K562 (cell line): ENCODE measurements at regions not wholly inside any gene's neighbourhood (a gene's known extent, or its start where the extent isn't known, plus 50 kb on each side); places are given as distances from the start of the nearest gene placed in this dataset.

Source experiments
- ATAC-seq: fragments of 200-7000 bp; cut with Tn5 transposase; 3 replicates; pipeline ENCODE4 v1.9.1; 2020; ENCODE audit warnings: moderate library complexity
- BruUV-seq: library from RNA; stranded (reverse); fragments of 400-500 nt; replicated peaks from 2 replicates; lab custom pipeline; 2021; lab: Mats Ljungman, UMichigan
- CTCF ChIA-PET: fragments of 300-600 bp; formaldehyde crosslinking; extraction: SDS; loops from one replicate; lab custom pipeline; 2021; ENCODE audit warnings: low intra/inter-chr PET ratio; lab: Yijun Ruan, JAX
- POLR2A ChIA-PET: fragments of 300-600, 350-650 bp; sonication (Branson Sonifier 250); formaldehyde crosslinking; extraction: SDS; loops from one replicate; lab custom pipeline; 2021; ENCODE audit warnings: antibody characterized with exemption, inconsistent platforms; lab: Yijun Ruan, JAX
- DNase-seq, 4 experiments: peaks; one replicate each; pipeline versions ENCODE4 v3.0.0 to v3.0.0-alpha.2; 2011 to 2018; ENCODE audit warnings: low spot score in 3 of 4, mixed read lengths in 3 of 4; ENCODE audit errors: extremely low read depth in 1 of 4
- FAIRE-seq: peaks from 2 replicates; lab custom pipeline; 2011; peaks lifted over from hg19 to GRCh38; lab: Jason Lieb, UNC
- H2AFZ ChIP-seq: 2 replicates; pipeline ENCODE4 v1.6.0; 2011; ENCODE audit warnings: low read depth, low read length, control low read depth, inconsistent platforms
- H3K27ac ChIP-seq: fragments of 200-600 bp; 3 replicates; pipeline ENCODE4 v1.8.0; 2011; ENCODE audit warnings: low read depth, mild to moderate bottlenecking, control low read depth, inconsistent platforms, low read length, moderate library complexity, mixed read lengths; ENCODE audit errors: extremely low read depth
- H3K27me3 ChIP-seq, 2 experiments: fragments of 300-600 bp in 1 of 2; 2 replicates in 1 of 2; 3 replicates in 1 of 2; pipeline versions ENCODE4 v1.6.0 to v1.8.0; 2011; ENCODE audit warnings: inconsistent platforms in 2 of 2, low read length in 2 of 2, mild to moderate bottlenecking in 1 of 2, mixed read lengths in 1 of 2, moderate library complexity in 1 of 2; ENCODE audit not compliant: control insufficient read depth in 2 of 2, insufficient read depth in 2 of 2
- H3K36me3 ChIP-seq: fragments of 300-600 bp; 3 replicates; pipeline ENCODE4 v1.8.0; 2011; ENCODE audit warnings: mild to moderate bottlenecking, low read length, inconsistent platforms; ENCODE audit not compliant: control insufficient read depth, insufficient read depth
- H3K4me1 ChIP-seq, 2 experiments: fragments of 200-600 bp in 1 of 2; replicated peaks in 1 of 2; 2 replicates in 1 of 2; 3 replicates in 1 of 2; pipeline versions ENCODE4 v1.5.1 to v1.8.0; 2011; ENCODE audit warnings: inconsistent platforms in 2 of 2, low read length in 2 of 2, mild to moderate bottlenecking in 1 of 2, mixed read lengths in 1 of 2, moderate library complexity in 1 of 2; ENCODE audit not compliant: control insufficient read depth in 2 of 2, insufficient read depth in 2 of 2
- H3K4me2 ChIP-seq: 2 replicates; pipeline ENCODE4 v1.6.1; 2011; ENCODE audit warnings: low read length, control low read depth, inconsistent platforms, mixed read lengths; ENCODE audit not compliant: insufficient read depth
- H3K4me3 ChIP-seq: fragments of 200-600 bp; sonication (generic), shearing (Covaris generic); 2 replicates; pipeline ENCODE4 v1.5.1; 2016; ENCODE audit warnings: control low read depth, inconsistent platforms
- H3K79me2 ChIP-seq: fragments of 200-600 bp; 3 replicates; pipeline ENCODE4 v1.8.0; 2011; ENCODE audit warnings: low read length, inconsistent platforms; ENCODE audit not compliant: control insufficient read depth, insufficient read depth
- H3K9ac ChIP-seq, 2 experiments: 2 replicates each; pipeline versions ENCODE4 v1.6.0 to v1.6.1; 2011; ENCODE audit warnings: low read depth in 2 of 2, low read length in 2 of 2, control low read depth in 1 of 2, inconsistent platforms in 1 of 2, mild to moderate bottlenecking in 1 of 2, mixed read lengths in 1 of 2; ENCODE audit not compliant: insufficient read depth in 1 of 2
- H3K9me1 ChIP-seq: one replicate; pipeline ENCODE4 v1.6.0; 2011; ENCODE audit warnings: inconsistent platforms, mild to moderate bottlenecking, low read length, moderate library complexity; ENCODE audit not compliant: control insufficient read depth, insufficient read depth
- H3K9me3 ChIP-seq: replicated peaks from 2 replicates; pipeline ENCODE4 v1.5.1; 2011; ENCODE audit warnings: low read depth, low read length, inconsistent platforms; ENCODE audit not compliant: control insufficient read depth, insufficient read depth
- H4K20me1 ChIP-seq: replicated peaks from 2 replicates; pipeline ENCODE4 v1.6.1; 2011; ENCODE audit warnings: low read length, inconsistent platforms, mixed read lengths; ENCODE audit not compliant: control insufficient read depth, insufficient read depth
- AFF1 ChIP-seq, 2 experiments: fragments of 450-650 bp; IDR thresholded peaks; 2 replicates each; pipeline ENCODE4 v1.6.1; 2018; ENCODE audit warnings: mild to moderate bottlenecking in 2 of 2, low read depth in 1 of 2; ENCODE audit not compliant: partially characterized antibody in 2 of 2
- BMI1 ChIP-seq: fragments of 150-350 bp; IDR thresholded peaks from 2 replicates; pipeline ENCODE4 v1.6.1; 2014; ENCODE audit warnings: low read length
- CHAMP1 ChIP-seq: fragments of 450-650 bp; IDR thresholded peaks from 2 replicates; pipeline ENCODE4 v1.6.1; 2016; ENCODE audit warnings: mild to moderate bottlenecking
- COPS2 ChIP-seq: fragments of 450-650 bp; conservative IDR thresholded peaks from 2 replicates; pipeline ENCODE4 v1.6.1; 2016; ENCODE audit warnings: mild to moderate bottlenecking, moderate library complexity
- HDAC3 ChIP-seq: fragments of 450-650 bp; IDR thresholded peaks from 2 replicates; pipeline ENCODE4 v1.6.1; 2018; ENCODE audit warnings: borderline replicate concordance, mild to moderate bottlenecking, moderate library complexity; ENCODE audit not compliant: partially characterized antibody
- POLR2AphosphoS5 ChIP-seq: IDR thresholded peaks from 2 replicates; pipeline ENCODE4 v1.6.1; 2011; ENCODE audit warnings: mild to moderate bottlenecking, low read depth, low read length, moderate library complexity; ENCODE audit not compliant: control insufficient read depth, insufficient read depth
- POU5F1 ChIP-seq: fragments of 150-350 bp; IDR thresholded peaks from 2 replicates; pipeline ENCODE4 v1.6.1; 2014; ENCODE audit warnings: borderline replicate concordance, low read length, low read depth, mild to moderate bottlenecking; ENCODE audit not compliant: partially characterized antibody
- RFX1 ChIP-seq: fragments of 450-650 bp; IDR thresholded peaks from 2 replicates; pipeline ENCODE4 v1.6.1; 2016; ENCODE audit warnings: mild to moderate bottlenecking, moderate library complexity
- RREB1 ChIP-seq: fragments of 250-450 bp; sonication (Bioruptor Pico); IDR thresholded peaks from 2 replicates; pipeline ENCODE4 v1.4.0; 2020
- WGBS: fragments of 100-300 bp; shearing (Covaris generic); methylation state at CpG from one replicate; pipeline ENCODE4 v1.1.6; 2016; ENCODE audit warnings: low coverage, mixed read lengths; ENCODE audit not compliant: insufficient coverage; ENCODE audit errors: missing lambda C conversion rate; 5-methylcytosine and 5-hydroxymethylcytosine counted together
- in situ Hi-C: fragments of 300-500 bp; cut with MboI; formaldehyde crosslinking; loops from 4 replicates; pipeline ENCODE4 v1.15.0; 2018; ENCODE audit warnings: inconsistent platforms, mixed read lengths
- intact Hi-C: fragments of 100-400 bp; cut with micrococcal nuclease; formaldehyde crosslinking; loops from 2 replicates; pipeline ENCODE4 v1.14.2; 2022

GRCh38 chr6:106003268-106003987 lies 82.7 kb upstream of the PRDM1 start:
- Histone ChIP-seq H3K9me3 (no peaks in the 10 kb centered on the region), H3K9me1 (no peaks in the 10 kb centered on the region), H3K79me2 (no peaks in the 10 kb centered on the region), H2AFZ (no peak overlapping the region), H4K20me1 (no peaks in the 10 kb centered on the region), H3K4me3 (no peak overlapping the region), H3K27me3 (peaks cover 0 to under 1% of the 10 kb centered on the region in 2 experiments; a peak in 1 of 5 replicates), H3K4me2 (no peak overlapping the region), H3K9ac (no peak overlapping the region), H3K36me3 (no peaks in the 10 kb centered on the region), H3K27ac (no peak overlapping the region), H3K4me1 (no peaks in the 10 kb centered on the region)
- no peak for FAIRE-seq
- no peak for ATAC-seq
- ChIA-PET CTCF (no interaction called here), POLR2A (interaction anchor here (0.6 kb wide), 1 partner anchor 15 kb away, joined by 3 read pairs; no protein-coding TSS in a partner anchor)
- no TSS peak for BruUV-seq
- WGBS: 0% methylated on average over 2 of the region's 2 CpGs
- intact Hi-C loops (no loop called here), in situ Hi-C loops (no loop called here)
- DNase-seq: no peak
- TF ChIP-seq RREB1 (no peak), RFX1 (no peak), BMI1 (no peak), POLR2AphosphoS5 (no peak), COPS2 (no peak), AFF1 (IDR thresholded peaks at IDR 0.05; ENCODE audit: low read depth in 1 of 2, partially characterized antibody in 2 of 2) (no peak), HDAC3 (no peak), CHAMP1 (no peak), POU5F1 (no peak)
